ENCODE measurements at regions not wholly inside any gene's neighbourhood (a gene's known extent, or its start where the extent isn't known, plus 50 kb on each side); places are given as distances from the start of the nearest gene placed in this dataset.

GRCh38 chr10:131630772-131631258 lies 270.0 kb upstream of the PPP2R2D start:
- no peak for TF ChIP-seq CTCF (IDR thresholded peaks at IDR 0.05; ENCODE audit: low read depth, low read length, poor library complexity, severe bottlenecking)
- TF ChIP-seq EZH2phosphoT487 (IDR thresholded peaks at IDR 0.05; ENCODE audit: borderline replicate concordance, low read length) = no peak

Measured in DOHH2 (cell line).